Spleen (tissue), 11 donors: ENCODE measurements at regions not wholly inside any gene's neighbourhood (a gene's known extent, or its start where the extent isn't known, plus 50 kb on each side); places are given as distances from the start of the nearest gene placed in this dataset.

Experiments
- DNase-seq: peaks from one replicate; pipeline ENCODE4 v3.0.0-alpha.2; 2020
- H3K27ac ChIP-seq, 8 donors: fragments of 200-600 bp; sonication (generic) in 7 of 8; 1 replicate in 4 of 8; 2 replicates in 4 of 8; pipeline versions ENCODE4 v1.5.0 to v1.8.0; 2016 to 2021; ENCODE audit warnings: inconsistent platforms in 4 of 8, mild to moderate bottlenecking in 4 of 8, moderate library complexity in 1 of 8
- H3K27me3 ChIP-seq, 7 donors: fragments of 200-600 bp; sonication (generic) in 6 of 7; replicated peaks in 1 of 7; 1 replicate in 4 of 7; 2 replicates in 3 of 7; pipeline versions ENCODE4 v1.5.0 to v1.8.0; 2016 to 2021; ENCODE audit warnings: inconsistent platforms in 3 of 7, mild to moderate bottlenecking in 1 of 7
- H3K36me3 ChIP-seq, 6 donors: fragments of 200-600 bp; sonication (generic) in 5 of 6; 1 replicate in 4 of 6; 2 replicates in 2 of 6; pipeline versions ENCODE4 v1.5.0 to v1.8.0; 2016 to 2021; ENCODE audit warnings: inconsistent platforms in 2 of 6
- H3K4me1 ChIP-seq, 6 donors: fragments of 200-600 bp; sonication (generic) in 5 of 6; 1 replicate in 3 of 6; 2 replicates in 3 of 6; pipeline versions ENCODE4 v1.5.0 to v1.8.0; 2016 to 2021; ENCODE audit warnings: inconsistent platforms in 3 of 6
- H3K4me3 ChIP-seq, 8 donors: fragments of 200-600 bp; sonication (generic) in 7 of 8; 1 replicate in 4 of 8; 2 replicates in 4 of 8; pipeline versions ENCODE4 v1.5.0 to v1.8.0; 2016 to 2021; ENCODE audit warnings: inconsistent platforms in 4 of 8, mild to moderate bottlenecking in 4 of 8, moderate library complexity in 2 of 8
- H3K9me3 ChIP-seq, 8 donors: fragments of 200-600 bp; sonication (generic) in 7 of 8; 1 replicate in 4 of 8; 2 replicates in 4 of 8; pipeline versions ENCODE4 v1.5.0 to v1.8.0; 2016 to 2021; ENCODE audit warnings: inconsistent platforms in 4 of 8
- CTCF ChIP-seq, 11 experiments: fragments of 200-600 bp in 7 of 11; fragments of 450-650 bp in 4 of 11; sonication (generic) in 4 of 11; IDR thresholded peaks in 8 of 11; conservative IDR thresholded peaks in 3 of 11; 1 replicate in 7 of 11; 2 replicates in 4 of 11; pipeline versions ENCODE4 v1.4.0 to v1.8.0; 2016 to 2021; ENCODE audit warnings: antibody characterized with exemption in 11 of 11, inconsistent platforms in 4 of 11, mild to moderate bottlenecking in 1 of 11
- POLR2A ChIP-seq, 3 donors: fragments of 450-650 bp; IDR thresholded peaks; one replicate each; pipeline ENCODE4 v1.5.1; 2017; ENCODE audit warnings: antibody characterized with exemption in 3 of 3, mild to moderate bottlenecking in 1 of 3
- POLR2AphosphoS5 ChIP-seq, 3 donors: sonication (generic); formaldehyde crosslinking; IDR thresholded peaks; one replicate each; pipeline ENCODE4 v1.5.1; 2017; ENCODE audit warnings: antibody characterized with exemption in 3 of 3
- WGBS, 5 donors: extraction: QIAGEN DNeasy Blood & Tissue Kit in 3 of 5; methylation state at CpG; one replicate each; pipeline versions ENCODE4 v1.1.5 to v1.1.7; 2013 to 2018; 5-methylcytosine and 5-hydroxymethylcytosine counted together
- intact Hi-C: fragments of 100-400 bp; cut with DNase I; formaldehyde crosslinking; loops from one replicate; pipeline ENCODE4 v1.15.0; 2023; ENCODE audit warnings: low total_unique reads
- donor health status: healthy with polysubstance abuse.
- donor health status: DM: no; HTN: no; CAD: no; lungs with moderate emphysema.
- donor health status: DM: no; HTN: no; CAD: no.
- donor health status: Bipolar disorder and iron deficiency.
- donor health status: healthy.
- donor health status: DM: no; HTN: no; CAD: no.
- donor health status: DM: yes; HTN: yes; CAD: no.

GRCh38 chr2:120609826-120610395 is 125.8 kb upstream of the GLI2 start:
- no peak for DNase-seq
- H3K27me3 ChIP-seq = peaks cover 0 to 70% (median 0%) of the 10 kb centered on the region in 7 donors
- no peaks in the 10 kb centered on the region for H3K9me3 ChIP-seq
- no peak for TF ChIP-seq POLR2AphosphoS5 (IDR thresholded peaks at IDR 0.05)
- no peak for TF ChIP-seq POLR2A (IDR thresholded peaks at IDR 0.05)
- TF ChIP-seq CTCF (IDR thresholded peaks at IDR 0.05 in 8 of 11, conservative IDR thresholded peaks at IDR 0.05 in 3 of 11) = no peak
- no peak overlapping the region for H3K27ac ChIP-seq
- 73 to 83% (median 75%) methylated on average over 10 to 13 of the region's 13 CpGs for WGBS, 5 donors
- no peaks in the 10 kb centered on the region for H3K36me3 ChIP-seq
- no peak overlapping the region for H3K4me3 ChIP-seq
- intact Hi-C loops = no loop called here
- H3K4me1 ChIP-seq = no peaks in the 10 kb centered on the region

DNA sequence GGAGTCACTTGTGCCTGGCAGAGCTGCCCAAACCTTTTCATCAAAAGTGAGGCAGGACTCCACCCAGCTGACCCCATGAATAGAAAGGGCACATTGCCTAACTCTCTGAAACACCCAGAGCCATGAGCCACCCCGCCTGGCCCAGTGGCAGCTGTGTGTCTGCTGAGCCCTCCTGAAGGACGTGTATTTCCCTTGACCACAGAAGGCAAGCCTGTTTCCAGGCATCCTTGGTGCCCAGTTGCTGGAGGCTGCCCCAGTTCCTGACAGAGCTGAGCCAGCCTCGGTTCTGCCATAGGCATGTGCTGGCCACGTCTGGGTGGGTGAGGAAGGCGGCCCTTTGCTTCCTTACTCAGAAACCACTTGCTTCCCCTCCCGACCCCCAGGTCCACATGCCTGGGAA is 124.7 kb upstream of the GLI2 start:
- no peak for TF ChIP-seq POLR2A (IDR thresholded peaks at IDR 0.05)
- no peak for TF ChIP-seq POLR2AphosphoS5 (IDR thresholded peaks at IDR 0.05)
- no peak for TF ChIP-seq CTCF (IDR thresholded peaks at IDR 0.05 in 8 of 11, conservative IDR thresholded peaks at IDR 0.05 in 3 of 11)
- H3K27me3 ChIP-seq = peaks cover 0 to 62% (median 0%) of the 10 kb centered on the region in 7 donors
- no peaks in the 10 kb centered on the region for H3K9me3 ChIP-seq
- H3K4me1 ChIP-seq = no peaks in the 10 kb centered on the region
- H3K4me3 ChIP-seq = no peak overlapping the region
- H3K36me3 ChIP-seq = no peaks in the 10 kb centered on the region
- H3K27ac ChIP-seq = no peak overlapping the region
- intact Hi-C loops = no loop called here
- 72 to 85% (median 72%) methylated on average over 4 to 6 of the region's 6 CpGs for WGBS, 5 donors
- DNase-seq = no peak

DNA sequence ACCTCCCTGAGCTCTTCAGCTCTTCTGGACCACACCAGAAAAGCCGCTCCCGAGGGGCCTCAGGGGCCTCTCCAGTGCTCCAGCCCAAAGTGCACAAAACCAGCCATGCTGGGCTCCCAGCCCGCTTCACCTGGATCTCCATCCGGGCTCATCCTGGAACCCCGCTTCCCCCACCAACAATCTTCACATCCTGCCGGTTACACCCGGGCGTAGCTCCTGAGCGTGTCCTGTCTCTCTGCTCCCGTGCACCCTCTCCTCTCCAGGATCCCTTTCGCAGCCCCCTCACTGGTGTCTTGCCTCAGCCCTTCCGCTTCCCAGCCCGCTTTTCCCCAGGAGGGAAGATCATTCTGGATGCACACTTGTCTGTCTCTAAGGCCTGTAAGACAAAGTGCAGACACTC is 123.7 kb upstream of the GLI2 start:
- no peaks in the 10 kb centered on the region for H3K36me3 ChIP-seq
- no peak for TF ChIP-seq CTCF (IDR thresholded peaks at IDR 0.05 in 8 of 11, conservative IDR thresholded peaks at IDR 0.05 in 3 of 11)
- no peak for TF ChIP-seq POLR2A (IDR thresholded peaks at IDR 0.05)
- intact Hi-C loops = no loop called here
- WGBS, 5 donors = 81 to 88% (median 82%) methylated on average over 13 of the region's 13 CpGs
- peaks cover 0 to 52% (median 0%) of the 10 kb centered on the region in 7 donors for H3K27me3 ChIP-seq
- DNase-seq = no peak
- H3K9me3 ChIP-seq = no peaks in the 10 kb centered on the region
- H3K4me3 ChIP-seq = no peak overlapping the region
- no peaks in the 10 kb centered on the region for H3K4me1 ChIP-seq
- no peak overlapping the region for H3K27ac ChIP-seq

DNA sequence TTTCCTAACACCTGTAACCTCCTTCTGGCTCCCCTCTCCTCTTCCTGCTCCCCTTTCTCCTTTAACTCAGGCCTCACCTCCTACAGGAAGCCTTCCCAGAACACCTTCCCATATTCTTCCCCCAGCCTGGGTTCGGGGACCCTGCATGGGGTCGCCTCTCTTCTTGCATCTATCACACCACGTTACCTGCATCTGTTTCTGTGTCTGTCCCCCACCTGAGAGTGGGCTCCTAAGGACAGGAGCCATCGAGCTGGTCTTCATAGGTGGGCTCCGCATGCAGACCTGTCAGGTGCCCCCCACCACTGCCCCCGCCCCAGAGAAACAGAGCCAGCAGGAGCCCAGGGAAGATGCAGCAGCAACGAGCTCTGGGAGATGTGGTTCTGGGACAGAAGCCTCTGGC is 123.2 kb upstream of the GLI2 start:
- no peak for DNase-seq
- Histone ChIP-seq H3K27ac (no peak overlapping the region), H3K4me1 (no peaks in the 10 kb centered on the region), H3K9me3 (no peaks in the 10 kb centered on the region), H3K36me3 (no peaks in the 10 kb centered on the region), H3K4me3 (no peak overlapping the region), H3K27me3 (peaks cover 0 to 47% (median 0%) of the 10 kb centered on the region in 7 donors)
- TF ChIP-seq POLR2A (IDR thresholded peaks at IDR 0.05) = no peak
- TF ChIP-seq CTCF (IDR thresholded peaks at IDR 0.05 in 8 of 11, conservative IDR thresholded peaks at IDR 0.05 in 3 of 11) = no peak
- no peak for TF ChIP-seq POLR2AphosphoS5 (IDR thresholded peaks at IDR 0.05)
- intact Hi-C loops = no loop called here
- WGBS, 5 donors = 70 to 93% (median 86%) methylated on average over 3 to 7 of the region's 7 CpGs
